Liver (tissue), 3 donors: ENCODE measurements at regions not wholly inside any gene's neighbourhood (a gene's known extent, or its start where the extent isn't known, plus 50 kb on each side); places are given as distances from the start of the nearest gene placed in this dataset.

ENCODE experiments used
- CTCF ChIP-seq: fragments of 150-350 bp; IDR thresholded peaks from 2 replicates; pipeline ENCODE4 v1.5.1; 2017; ENCODE audit warnings: improper control_type of control experiment, low read depth, low read length; ENCODE audit not compliant: missing input control
- NR2F2 ChIP-seq: IDR thresholded peaks from 2 replicates; pipeline ENCODE4 v1.6.1; 2016; ENCODE audit warnings: antibody characterized with exemption
- SP1 ChIP-seq: IDR thresholded peaks from 2 replicates; pipeline ENCODE4 v1.6.1; 2018; ENCODE audit warnings: antibody characterized with exemption, mild to moderate bottlenecking
- TAF1 ChIP-seq: conservative IDR thresholded peaks from 2 replicates; pipeline ENCODE4 v1.6.1; 2016; ENCODE audit warnings: antibody characterized with exemption, mild to moderate bottlenecking
- YY1 ChIP-seq: IDR thresholded peaks from 2 replicates; pipeline ENCODE4 v1.6.1; 2016; ENCODE audit warnings: antibody characterized with exemption, mild to moderate bottlenecking
- donor health status: healthy.
- donor health status: healthy.

- TF ChIP-seq TAF1 = no peak
- TF ChIP-seq YY1 = no peak
- no peak for TF ChIP-seq CTCF
- TF ChIP-seq NR2F2 = no peak
- TF ChIP-seq SP1 = no peak
Measured at GRCh38 chr1:82114887-82115286, 314.2 kb downstream of the ADGRL2 start.
